GM12878 (cell line): ENCODE measurements at regions not wholly inside any gene's neighbourhood (a gene's known extent, or its start where the extent isn't known, plus 50 kb on each side); places are given as distances from the start of the nearest gene placed in this dataset.

Experiments
- ATAC-seq: fragments of 200-7000 bp; cut with Tn5 transposase; 3 replicates; pipeline ENCODE4 v1.9.1; 2020; ENCODE audit warnings: mild to moderate bottlenecking, moderate library complexity
- BruUV-seq: library from RNA; stranded (reverse); fragments of 400-500 nt; replicated peaks from 2 replicates; lab custom pipeline; 2021; lab: Mats Ljungman, UMichigan
- CTCF ChIA-PET: fragments of 300-600 bp; sonication (Branson Sonifier 250); formaldehyde crosslinking; extraction: SDS; loops from one replicate; lab custom pipeline; 2021; ENCODE audit warnings: inconsistent platforms; lab: Yijun Ruan, JAX
- POLR2A ChIA-PET: fragments of 350-600 bp; formaldehyde crosslinking; extraction: SDS; loops from one replicate; lab custom pipeline; 2021; ENCODE audit warnings: inconsistent platforms; lab: Charles Lee
- RAD21 ChIA-PET: fragments of 300-600 bp; sonication (Branson Sonifier 250); formaldehyde crosslinking; loops from one replicate; lab custom pipeline; 2023; ENCODE audit warnings: antibody characterized with exemption; ENCODE audit not compliant: unreplicated experiment; lab: Charles Lee
- SMC1A ChIA-PET: fragments of 300-600 bp; sonication (Branson Sonifier 250); formaldehyde crosslinking; loops from one replicate; lab custom pipeline; 2023; ENCODE audit not compliant: unreplicated experiment, uncharacterized antibody; lab: Charles Lee
- DNase-seq: peaks from one replicate; pipeline ENCODE4 v3.0.0-alpha.2; 2011; ENCODE audit warnings: low read depth, low spot score
- FAIRE-seq: peaks from 3 replicates; lab custom pipeline; 2011; peaks lifted over from hg19 to GRCh38; lab: Jason Lieb, UNC
- H2AFZ ChIP-seq: 2 replicates; pipeline ENCODE4 v1.6.0; 2011; ENCODE audit warnings: low read depth, low read length, control low read depth; ENCODE audit not compliant: control insufficient read depth
- H3K27ac ChIP-seq: 2 replicates; pipeline ENCODE4 v1.5.1; 2011; ENCODE audit warnings: control low read depth; ENCODE audit not compliant: control insufficient read depth, insufficient read depth
- H3K27me3 ChIP-seq, 2 experiments: replicated peaks in 1 of 2; 2 replicates each; pipeline versions ENCODE4 v1.6.0 to v1.6.1; 2011; ENCODE audit warnings: low read length in 1 of 2; ENCODE audit not compliant: control insufficient read depth in 2 of 2, insufficient read depth in 2 of 2
- H3K36me3 ChIP-seq, 2 experiments: 2 replicates each; pipeline ENCODE4 v1.5.1; 2011; ENCODE audit warnings: low read length in 1 of 2; ENCODE audit not compliant: control insufficient read depth in 2 of 2, insufficient read depth in 2 of 2
- H3K4me1 ChIP-seq: 2 replicates; pipeline ENCODE4 v1.6.1; 2011; ENCODE audit warnings: mild to moderate bottlenecking, low read length, moderate library complexity, mixed read lengths; ENCODE audit not compliant: control insufficient read depth, insufficient read depth
- H3K4me2 ChIP-seq: 2 replicates; pipeline ENCODE4 v1.6.0; 2011; ENCODE audit warnings: control low read depth; ENCODE audit not compliant: control insufficient read depth, insufficient read depth
- H3K4me3 ChIP-seq: fragments of 200-600 bp; sonication (generic); 2 replicates; pipeline ENCODE4 v1.5.1; 2016
- H3K79me2 ChIP-seq: 2 replicates; pipeline ENCODE4 v1.6.0; 2011; ENCODE audit warnings: low read length; ENCODE audit not compliant: control insufficient read depth, insufficient read depth
- H3K9ac ChIP-seq: 2 replicates; pipeline ENCODE4 v1.8.0; 2011; ENCODE audit warnings: low read length, control low read depth, mixed read lengths; ENCODE audit not compliant: control insufficient read depth, insufficient read depth
- H3K9me3 ChIP-seq: replicated peaks from 3 replicates; pipeline ENCODE4 v1.5.1; 2011; ENCODE audit warnings: mild to moderate bottlenecking, low read length; ENCODE audit not compliant: control insufficient read depth, insufficient read depth
- H4K20me1 ChIP-seq: 2 replicates; pipeline ENCODE4 v1.6.0; 2011; ENCODE audit not compliant: control insufficient read depth, insufficient read depth
- ATF7 ChIP-seq: fragments of 450-650 bp; IDR thresholded peaks from 2 replicates; pipeline ENCODE4 v1.6.1; 2016; ENCODE audit warnings: low read depth, mild to moderate bottlenecking
- BCL11A ChIP-seq: IDR thresholded peaks from 2 replicates; pipeline ENCODE4 v1.6.1; 2011; ENCODE audit warnings: low read depth, low read length
- BMI1 ChIP-seq: fragments of 450-650 bp; IDR thresholded peaks from 2 replicates; pipeline ENCODE4 v1.6.1; 2016; ENCODE audit warnings: mild to moderate bottlenecking, moderate library complexity, borderline replicate concordance
- CEBPZ ChIP-seq: fragments of 150-350 bp; IDR thresholded peaks from 2 replicates; pipeline ENCODE4 v1.6.1; 2016; ENCODE audit warnings: low read depth, low read length
- CHD2 ChIP-seq: IDR thresholded peaks from 2 replicates; pipeline ENCODE4 v1.6.1; 2011; ENCODE audit warnings: low read depth, low read length, improper control_type of control experiment, borderline replicate concordance
- E2F8 ChIP-seq: fragments of 450-650 bp; IDR thresholded peaks from 2 replicates; pipeline ENCODE4 v1.6.1; 2018; ENCODE audit warnings: mild to moderate bottlenecking, low read depth, moderate library complexity; ENCODE audit not compliant: partially characterized antibody
- NFYA ChIP-seq: IDR thresholded peaks from 2 replicates; pipeline ENCODE4 v1.6.1; 2011; ENCODE audit warnings: low read depth, mild to moderate bottlenecking, low read length, improper control_type of control experiment, borderline replicate concordance
- NRF1 ChIP-seq: conservative IDR thresholded peaks from 2 replicates; pipeline ENCODE4 v1.6.1; 2011; ENCODE audit warnings: mild to moderate bottlenecking, low read depth, low read length, improper control_type of control experiment
- PAX8 ChIP-seq: fragments of 450-650 bp; IDR thresholded peaks from 2 replicates; pipeline ENCODE4 v1.6.1; 2017; ENCODE audit warnings: mild to moderate bottlenecking, moderate library complexity
- PML ChIP-seq: IDR thresholded peaks from 2 replicates; pipeline ENCODE4 v1.6.1; 2012; ENCODE audit warnings: low read length, inconsistent platforms
- POU2F2 ChIP-seq: IDR thresholded peaks from 3 replicates; pipeline ENCODE4 v1.6.1; 2011; ENCODE audit warnings: low read depth, mild to moderate bottlenecking, low read length, borderline replicate concordance
- REST ChIP-seq: IDR thresholded peaks from 2 replicates; pipeline ENCODE4 v1.6.1; 2012; ENCODE audit warnings: mild to moderate bottlenecking, low read depth, low read length
- SRF ChIP-seq, 2 experiments: IDR thresholded peaks; 2 replicates each; pipeline ENCODE4 v1.6.1; 2011; ENCODE audit warnings: low read depth in 2 of 2, low read length in 2 of 2, mild to moderate bottlenecking in 1 of 2, moderate library complexity in 1 of 2
- SUPT20H ChIP-seq: IDR thresholded peaks from 2 replicates; pipeline ENCODE4 v1.6.1; 2011; ENCODE audit warnings: low read depth, mild to moderate bottlenecking, low read length, moderate library complexity, borderline replicate concordance; ENCODE audit not compliant: control insufficient read depth
- ZNF622 ChIP-seq: fragments of 450-650 bp; IDR thresholded peaks from 2 replicates; pipeline ENCODE4 v1.6.1; 2017; ENCODE audit warnings: mild to moderate bottlenecking, inconsistent platforms
- WGBS: methylation state at CpG from one replicate; pipeline ENCODE4 v1.1.6; 2016; ENCODE audit warnings: low lambda C conversion rate; ENCODE audit not compliant: insufficient replicate concordance, insufficient coverage; ENCODE audit errors: missing lambda C conversion rate; 5-methylcytosine and 5-hydroxymethylcytosine counted together
- in situ Hi-C: fragments of 300-500 bp; cut with MboI; formaldehyde crosslinking; loops from 9 replicates; pipeline ENCODE4 v1.14.3; 2018; ENCODE audit warnings: mixed read lengths
- intact Hi-C: fragments of 100-400 bp; cut with micrococcal nuclease; formaldehyde crosslinking; loops from one replicate; pipeline ENCODE4 v1.14.2; 2022; ENCODE audit not compliant: unreplicated experiment

GRCh38 chr18:55110436-55110835 lies 151.2 kb upstream of the CCDC68 start:
- ATAC-seq, result no peak
- ChIA-PET SMC1A (no interaction called here), POLR2A (no interaction called here), CTCF (interaction anchor here (1.0 kb wide), 1 partner anchor 14 kb away, joined by 4 read pairs; no protein-coding TSS in a partner anchor), RAD21 (no interaction called here)
- in situ Hi-C loops, result no loop called here
- Histone ChIP-seq H3K4me3 (no peak overlapping the region), H4K20me1 (no peaks in the 10 kb centered on the region), H3K9me3 (no peaks in the 10 kb centered on the region; the same call in 2 of the 3 replicates), H3K36me3 (no peaks in the 10 kb centered on the region), H3K4me1 (no peaks in the 10 kb centered on the region), H3K9ac (no peak overlapping the region), H3K27me3 (no peaks in the 10 kb centered on the region), H2AFZ (no peak overlapping the region), H3K27ac (no peak overlapping the region), H3K79me2 (no peaks in the 10 kb centered on the region), H3K4me2 (no peak overlapping the region)
- WGBS, result 39% methylated on average over 9 of the region's 9 CpGs
- TF ChIP-seq SRF (IDR thresholded peaks at IDR 0.05; ENCODE audit: low read depth in 2 of 2, low read length in 2 of 2) (no peak), BCL11A (no peak), PAX8 (no peak), E2F8 (no peak), NRF1 (no peak), PML (no peak), ZNF622 (no peak), CEBPZ (no peak), BMI1 (no peak), POU2F2 (no peak), REST (no peak), NFYA (no peak), ATF7 (no peak), SUPT20H (no peak), CHD2 (no peak)
- intact Hi-C loops, result no loop called here
- no TSS peak for BruUV-seq
- FAIRE-seq, result no peak
- DNase-seq, result no peak
